HEK293T (cell line): ENCODE measurements at regions not wholly inside any gene's neighbourhood (a gene's known extent, or its start where the extent isn't known, plus 50 kb on each side); places are given as distances from the start of the nearest gene placed in this dataset.

Experiments
- CTCF ChIA-PET: fragments of 350-600 bp; formaldehyde crosslinking; extraction: SDS; loops from one replicate; lab custom pipeline; 2021; ENCODE audit warnings: antibody characterized with exemption, inconsistent platforms; lab: Yijun Ruan, JAX
- POLR2A ChIA-PET: fragments of 350-600 bp; formaldehyde crosslinking; extraction: SDS; loops from one replicate; lab custom pipeline; 2020; ENCODE audit warnings: antibody characterized with exemption, inconsistent platforms; lab: Yijun Ruan, JAX
- DNase-seq: peaks from one replicate; pipeline ENCODE4 v3.0.0; 2012; ENCODE audit warnings: mixed read lengths; ENCODE audit errors: extremely low spot score
- ARNT ChIP-seq: fragments of 450-650 bp; IDR thresholded peaks from 2 replicates; pipeline ENCODE4 v1.6.1; 2017; ENCODE audit warnings: mild to moderate bottlenecking
- BHLHE40 ChIP-seq: fragments of 450-650 bp; IDR thresholded peaks from 2 replicates; pipeline ENCODE4 v1.6.1; 2016; ENCODE audit warnings: mild to moderate bottlenecking, moderate library complexity, borderline replicate concordance
- CTBP1 ChIP-seq: fragments of 450-650 bp; IDR thresholded peaks from 2 replicates; pipeline ENCODE4 v1.6.1; 2016; ENCODE audit warnings: borderline replicate concordance
- ELF4 ChIP-seq: fragments of 450-650 bp; IDR thresholded peaks from 2 replicates; pipeline ENCODE4 v1.6.1; 2017; ENCODE audit warnings: antibody characterized with exemption
- FOXA1 ChIP-seq: fragments of 450-650 bp; IDR thresholded peaks from 2 replicates; pipeline ENCODE4 v1.6.1; 2016; ENCODE audit warnings: mild to moderate bottlenecking
- FOXK2 ChIP-seq: fragments of 450-650 bp; IDR thresholded peaks from 2 replicates; pipeline ENCODE4 v1.6.1; 2016; ENCODE audit warnings: mild to moderate bottlenecking
- FOXM1 ChIP-seq: fragments of 450-650 bp; IDR thresholded peaks from 2 replicates; pipeline ENCODE4 v1.6.1; 2017; ENCODE audit warnings: mild to moderate bottlenecking, borderline replicate concordance
- HDGF ChIP-seq: fragments of 450-650 bp; IDR thresholded peaks from 2 replicates; pipeline ENCODE4 v1.6.1; 2017; ENCODE audit warnings: antibody characterized with exemption, borderline replicate concordance
- L3MBTL2 ChIP-seq: fragments of 450-650 bp; conservative IDR thresholded peaks from 2 replicates; pipeline ENCODE4 v1.6.1; 2016; ENCODE audit warnings: mild to moderate bottlenecking
- LEF1 ChIP-seq: fragments of 450-650 bp; IDR thresholded peaks from 2 replicates; pipeline ENCODE4 v1.6.1; 2017; ENCODE audit warnings: mild to moderate bottlenecking, borderline replicate concordance
- NFRKB ChIP-seq: fragments of 450-650 bp; IDR thresholded peaks from 2 replicates; pipeline ENCODE4 v1.6.1; 2016; ENCODE audit warnings: mild to moderate bottlenecking, moderate library complexity
- SP1 ChIP-seq: fragments of 450-650 bp; IDR thresholded peaks from 2 replicates; pipeline ENCODE4 v1.6.1; 2017
- SUZ12 ChIP-seq: fragments of 450-650 bp; IDR thresholded peaks from 2 replicates; pipeline ENCODE4 v1.6.1; 2016; ENCODE audit warnings: mild to moderate bottlenecking
- TARDBP ChIP-seq: fragments of 450-650 bp; IDR thresholded peaks from 2 replicates; pipeline ENCODE4 v1.6.1; 2016
- ZNF384 ChIP-seq: fragments of 450-650 bp; IDR thresholded peaks from 2 replicates; pipeline ENCODE4 v1.6.1; 2016
- TF ChIP-seq, protein P1 (sequence below): fragments of 450-650 bp; IDR thresholded peaks from 2 replicates; pipeline ENCODE4 v1.6.1; 2016

DNA sequence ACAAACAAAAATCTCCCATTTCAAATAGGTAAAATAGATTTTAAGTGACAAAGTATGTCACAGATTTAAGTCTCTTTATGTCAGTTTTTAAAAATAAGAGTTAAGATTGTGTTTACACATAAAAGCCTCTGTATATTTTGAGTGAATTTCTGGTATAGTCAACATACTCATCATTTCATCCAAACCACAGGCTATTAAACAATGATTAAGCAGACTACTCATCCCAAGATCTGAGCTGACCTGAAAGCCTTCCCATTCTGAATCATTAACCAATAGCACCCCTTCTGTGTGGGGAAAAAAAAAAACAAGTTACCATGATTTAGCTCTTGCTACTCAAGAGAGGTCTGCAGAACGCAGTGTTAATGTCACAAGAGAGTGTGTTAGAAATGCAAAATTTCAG, 284.4 kb upstream of the NBEA start:
- DNase-seq = no peak
- TF ChIP-seq FOXA1 (no peak), NFRKB (no peak), FOXM1 (no peak), ZNF384 (no peak), L3MBTL2 (no peak), ARNT (no peak), SP1 (no peak), ELF4 (no peak), BHLHE40 (no peak), FOXK2 (no peak), SUZ12 (no peak), HDGF (no peak), TARDBP (no peak), CTBP1 (no peak), LEF1 (no peak)
- TF ChIP-seq, protein P1, sequence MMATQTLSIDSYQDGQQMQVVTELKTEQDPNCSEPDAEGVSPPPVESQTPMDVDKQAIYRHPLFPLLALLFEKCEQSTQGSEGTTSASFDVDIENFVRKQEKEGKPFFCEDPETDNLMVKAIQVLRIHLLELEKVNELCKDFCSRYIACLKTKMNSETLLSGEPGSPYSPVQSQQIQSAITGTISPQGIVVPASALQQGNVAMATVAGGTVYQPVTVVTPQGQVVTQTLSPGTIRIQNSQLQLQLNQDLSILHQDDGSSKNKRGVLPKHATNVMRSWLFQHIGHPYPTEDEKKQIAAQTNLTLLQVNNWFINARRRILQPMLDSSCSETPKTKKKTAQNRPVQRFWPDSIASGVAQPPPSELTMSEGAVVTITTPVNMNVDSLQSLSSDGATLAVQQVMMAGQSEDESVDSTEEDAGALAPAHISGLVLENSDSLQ = no peak
- ChIA-PET CTCF (no interaction called here), POLR2A (no interaction called here)

DNA sequence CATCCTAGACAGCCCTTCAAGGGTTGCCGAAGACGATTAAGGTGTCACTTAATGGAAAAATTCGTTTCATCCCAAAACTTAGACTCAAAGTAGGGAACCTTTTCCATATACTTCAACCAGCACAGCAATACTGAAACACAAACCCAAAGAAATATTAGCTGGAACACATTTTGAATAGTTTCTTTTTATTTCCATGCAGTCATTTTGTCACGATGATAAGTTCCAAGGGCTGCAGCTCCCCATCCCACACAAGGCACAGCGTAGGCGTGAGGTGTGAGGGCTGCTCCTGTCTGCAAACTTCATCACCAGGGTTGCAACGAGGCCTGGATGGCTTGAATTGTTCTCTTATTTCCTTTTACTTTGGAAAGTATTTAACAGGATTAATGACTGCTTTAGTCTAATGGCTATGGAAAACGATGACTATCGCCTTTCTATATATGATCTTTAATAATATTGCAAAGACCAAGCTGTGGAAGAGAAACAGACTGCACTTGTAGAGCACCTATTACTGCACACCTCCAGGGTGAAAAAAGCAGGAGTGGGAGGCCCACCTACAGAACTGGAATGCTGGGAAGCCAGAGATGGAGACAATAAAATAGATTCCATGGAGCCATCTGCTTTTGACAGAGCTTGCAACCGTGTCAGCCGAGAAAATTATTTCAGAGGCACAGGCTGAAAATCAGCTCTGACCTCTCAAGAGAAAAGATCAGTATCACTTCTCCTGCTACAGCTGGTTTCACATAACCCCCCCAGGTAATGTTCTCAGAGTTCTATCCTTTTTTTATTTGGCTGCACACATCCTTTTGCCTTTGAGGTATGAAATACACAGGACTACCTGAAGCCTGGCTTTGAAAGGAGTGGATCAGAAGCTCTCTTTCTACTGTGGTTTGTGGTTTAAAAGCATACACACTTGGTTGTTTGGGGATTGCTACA, 274.5 kb upstream of the NBEA start:
- POLR2A ChIA-PET = no interaction called here
- CTCF ChIA-PET = no interaction called here
- DNase-seq = no peak
- TF ChIP-seq FOXA1 (no peak), ARNT (no peak), CTBP1 (no peak), FOXM1 (no peak), ZNF384 (no peak), HDGF (no peak), SP1 (no peak), LEF1 (no peak), L3MBTL2 (no peak), NFRKB (no peak), SUZ12 (no peak), BHLHE40 (no peak), FOXK2 (no peak), TARDBP (no peak), ELF4 (no peak)
- TF ChIP-seq, protein P1 = no peak

DNA sequence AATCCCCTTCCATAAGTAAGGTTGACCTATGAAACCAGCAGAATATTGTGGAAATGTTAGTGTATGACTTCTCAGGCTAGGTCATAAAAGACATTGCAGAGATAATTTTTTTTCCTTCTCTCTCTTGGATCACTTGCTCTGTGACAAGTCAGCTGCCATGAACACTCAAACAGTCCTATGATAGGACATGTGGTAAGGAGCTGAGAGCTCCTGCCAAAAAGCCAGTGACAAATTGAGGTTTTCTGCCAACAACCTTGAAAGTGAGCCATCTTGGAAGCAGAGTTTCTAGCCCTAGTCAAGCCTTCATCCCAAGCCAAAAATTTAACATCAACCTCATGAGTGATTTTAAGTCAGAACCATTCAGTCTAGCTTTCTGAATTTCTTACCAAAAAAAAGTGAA, 270.9 kb upstream of the NBEA start:
- no peak for DNase-seq
- CTCF ChIA-PET = no interaction called here
- POLR2A ChIA-PET = no interaction called here
- TF ChIP-seq BHLHE40 (no peak), ARNT (no peak), HDGF (no peak), ZNF384 (no peak), FOXA1 (no peak), FOXM1 (no peak), TARDBP (no peak), SUZ12 (no peak), NFRKB (no peak), LEF1 (no peak), L3MBTL2 (no peak), SP1 (no peak), ELF4 (no peak), CTBP1 (no peak), FOXK2 (no peak)
- TF ChIP-seq, protein P1 = no peak

DNA sequence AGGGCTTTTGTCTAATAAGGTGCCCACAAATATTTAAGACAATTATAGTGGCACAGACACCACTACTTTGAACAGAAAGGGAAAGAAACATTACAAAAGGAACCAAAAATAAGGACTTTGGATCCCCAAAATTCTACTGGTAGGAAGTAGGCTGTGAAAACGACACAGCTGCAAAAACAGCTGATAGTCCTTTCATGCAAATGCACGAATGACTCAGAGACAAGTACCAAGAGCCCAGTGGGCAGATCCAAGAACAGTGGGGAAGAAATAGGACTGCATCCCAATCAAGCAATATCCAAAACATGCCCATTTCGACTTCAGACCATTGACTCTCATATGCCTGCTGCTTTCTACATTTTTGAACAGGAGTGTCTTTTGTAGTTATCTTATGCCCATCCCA, 269.4 kb upstream of the NBEA start:
- no peak for TF ChIP-seq ELF4
- TF ChIP-seq ZNF384 = no peak
- no peak for TF ChIP-seq LEF1
- no peak for TF ChIP-seq FOXA1
- TF ChIP-seq SP1 = no peak
- TF ChIP-seq FOXK2 = no peak
- TF ChIP-seq BHLHE40 = no peak
- no peak for TF ChIP-seq TARDBP
- no peak for TF ChIP-seq CTBP1
- no peak for DNase-seq
- ChIA-PET POLR2A (no interaction called here), CTCF (no interaction called here)

DNA sequence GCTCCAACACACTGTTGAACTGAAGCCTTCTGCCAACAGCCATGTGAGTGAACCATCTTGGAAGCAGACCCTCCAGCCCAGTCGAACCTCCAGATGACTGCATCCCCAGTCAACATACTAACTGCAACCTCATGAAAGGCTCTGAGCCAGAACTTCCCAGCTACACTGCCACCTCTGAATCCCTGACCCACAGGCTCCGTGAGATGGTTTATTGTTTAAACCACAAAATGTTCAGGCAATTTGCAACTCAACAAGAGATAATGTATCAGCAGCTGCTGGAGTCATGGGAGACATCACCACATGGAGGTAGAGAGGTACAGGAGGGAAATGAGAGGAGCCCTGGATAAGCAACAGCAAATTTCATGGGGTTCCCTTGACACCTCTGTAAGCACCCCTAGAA, 266.4 kb upstream of the NBEA start:
- POLR2A ChIA-PET = no interaction called here
- TF ChIP-seq ELF4 (no peak), ZNF384 (no peak), BHLHE40 (no peak), TARDBP (no peak), LEF1 (no peak), SP1 (no peak), NFRKB (no peak), CTBP1 (no peak), FOXM1 (no peak)
- TF ChIP-seq, protein P1 = no peak
- CTCF ChIA-PET = no interaction called here

More for the DNA sequence above, 266.4 kb upstream of the NBEA start:
- DNase-seq = no peak
